COLO829 (cell line): ENCODE measurements at regions not wholly inside any gene's neighbourhood (a gene's known extent, or its start where the extent isn't known, plus 50 kb on each side); places are given as distances from the start of the nearest gene placed in this dataset.

Experiments
- DNase-seq: peaks from one replicate; pipeline ENCODE4 v3.0.0; 2012; ENCODE audit warnings: low spot score

- DNase-seq, result no peak
Measured at GRCh38 chr2:215620528-215620927, 184.7 kb upstream of the FN1 start.

GRCh38 chr2:215619989-215620388, 184.1 kb upstream of the FN1 start:
- DNase-seq, result no peak

- DNase-seq, result peak; percentile 25
Measured at GRCh38 chr2:215619022-215619958, 183.4 kb upstream of the FN1 start.

- no peak for DNase-seq
Measured at GRCh38 chr2:215618145-215618544, 182.3 kb upstream of the FN1 start.

GRCh38 chr2:215617060-215617824, 181.4 kb upstream of the FN1 start:
- DNase-seq, result no peak

GRCh38 chr2:215615803-215616174, 179.9 kb upstream of the FN1 start:
- no peak for DNase-seq

GRCh38 chr2:215615067-215615802, 179.4 kb upstream of the FN1 start:
- DNase-seq, result no peak

- no peak for DNase-seq
Measured at GRCh38 chr2:215614296-215614695, 178.4 kb upstream of the FN1 start.

GRCh38 chr2:215613888-215614287, 178.0 kb upstream of the FN1 start:
- no peak for DNase-seq

GRCh38 chr2:215613280-215613679, 177.4 kb upstream of the FN1 start:
- no peak for DNase-seq

GRCh38 chr2:215612786-215613185, 176.9 kb upstream of the FN1 start:
- no peak for DNase-seq

GRCh38 chr2:215611609-215612386, 175.9 kb upstream of the FN1 start:
- DNase-seq, result no peak

GRCh38 chr2:215609089-215610032, 173.5 kb upstream of the FN1 start:
- DNase-seq, result no peak

GRCh38 chr2:215607766-215608165, 171.9 kb upstream of the FN1 start:
- DNase-seq, result no peak

GRCh38 chr2:215606219-215606618, 170.4 kb upstream of the FN1 start:
- no peak for DNase-seq

GRCh38 chr2:215605214-215605613, 169.3 kb upstream of the FN1 start:
- no peak for DNase-seq

GRCh38 chr2:215604606-215605005, 168.7 kb upstream of the FN1 start:
- DNase-seq, result no peak

- no peak for DNase-seq
Measured at GRCh38 chr2:215603440-215603839, 167.6 kb upstream of the FN1 start.

GRCh38 chr2:215602997-215603396, 167.1 kb upstream of the FN1 start:
- no peak for DNase-seq

GRCh38 chr2:215601990-215602721, 166.3 kb upstream of the FN1 start:
- no peak for DNase-seq
